ENCODE measurements at regions not wholly inside any gene's neighbourhood (a gene's known extent, or its start where the extent isn't known, plus 50 kb on each side); places are given as distances from the start of the nearest gene placed in this dataset.
"Not testable (repeated sequence)": the region's sequence is repeated elsewhere in the genome, so short reads cannot be mapped to it uniquely, and the experiment has no call there.

DNA sequence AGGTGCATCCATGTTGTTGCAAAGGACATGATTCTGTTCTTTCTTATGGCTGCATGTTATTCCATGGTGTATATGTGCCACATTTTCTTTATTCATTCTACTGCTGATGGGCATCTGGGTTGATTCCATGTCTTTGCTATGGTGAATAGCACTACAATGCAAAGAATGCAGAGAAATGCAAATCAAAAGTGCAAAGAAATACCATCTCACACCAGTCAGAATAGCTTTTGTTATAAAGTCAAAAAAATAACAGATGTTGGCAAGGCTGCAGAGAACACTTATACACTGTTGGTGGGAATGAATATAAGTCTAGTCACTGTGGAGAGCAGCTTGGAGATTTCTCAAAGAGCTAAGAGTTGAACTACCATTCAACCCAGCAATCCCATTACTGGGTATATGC lies 99.2 kb downstream of the DHRS2 start:
- Histone ChIP-seq H4K5ac (ENCODE audit: insufficient read length, low read depth, low read length) (no peak overlapping the region), H3K14ac (ENCODE audit: insufficient read depth, low read length) (no peak overlapping the region), H3K79me1 (ENCODE audit: insufficient read depth, low read depth, low read length, poor library complexity, severe bottlenecking) (no peaks in the 10 kb centered on the region), H2BK20ac (ENCODE audit: low read depth, low read length, poor library complexity, severe bottlenecking) (no peak overlapping the region), H3K23ac (ENCODE audit: insufficient read length, low read depth, low read length) (no peak overlapping the region), H3K27me3 (ENCODE audit: insufficient read depth, low read length) (no peaks in the 10 kb centered on the region), H3K23me2 (ENCODE audit: insufficient read length, low read depth, low read length, poor library complexity, severe bottlenecking) (no peaks in the 10 kb centered on the region), H4K8ac (replicated peaks; ENCODE audit: insufficient read length, low read depth, low read length) (no peak overlapping the region), H3K9me3 (ENCODE audit: control insufficient read depth, low read depth, low read length) (peaks cover 8% of the 10 kb centered on the region), H3K18ac (ENCODE audit: insufficient read length, low read depth, low read length) (no peak overlapping the region), H3K9ac (ENCODE audit: extremely low read depth, insufficient read length, low read length) (no peak overlapping the region), H2AK5ac (ENCODE audit: insufficient read length, low read length) (no peak overlapping the region), H3K27ac (ENCODE audit: insufficient read length, low read depth, low read length) (no peak overlapping the region), H3K4ac (ENCODE audit: low read depth, low read length) (no peak overlapping the region), H2AFZ (ENCODE audit: low read length) (no peak overlapping the region), H2BK12ac (ENCODE audit: insufficient read length, low read depth, low read length) (no peak overlapping the region), H3K56ac (ENCODE audit: insufficient read length, low read depth, low read length) (no peak overlapping the region), H3T11ph (ENCODE audit: low read length) (no peak overlapping the region), H3K79me2 (ENCODE audit: insufficient read depth, low read length) (no peaks in the 10 kb centered on the region), H4K91ac (ENCODE audit: insufficient read length, low read depth, low read length) (no peak overlapping the region), H3K4me1 (ENCODE audit: insufficient read depth, low read length) (no peaks in the 10 kb centered on the region), H2BK120ac (ENCODE audit: low read depth, low read length, poor library complexity, severe bottlenecking) (no peak overlapping the region), H2BK15ac (ENCODE audit: low read depth, low read length) (no peak overlapping the region), H3K4me2 (ENCODE audit: insufficient read depth, insufficient read length, low read length) (no peak overlapping the region), H4K20me1 (ENCODE audit: control insufficient read depth, insufficient read depth, insufficient read length) (no peaks in the 10 kb centered on the region), H2BK5ac (ENCODE audit: insufficient read length, low read length) (no peak overlapping the region)
- DNase-seq: no peak
- TF ChIP-seq, protein P1, sequence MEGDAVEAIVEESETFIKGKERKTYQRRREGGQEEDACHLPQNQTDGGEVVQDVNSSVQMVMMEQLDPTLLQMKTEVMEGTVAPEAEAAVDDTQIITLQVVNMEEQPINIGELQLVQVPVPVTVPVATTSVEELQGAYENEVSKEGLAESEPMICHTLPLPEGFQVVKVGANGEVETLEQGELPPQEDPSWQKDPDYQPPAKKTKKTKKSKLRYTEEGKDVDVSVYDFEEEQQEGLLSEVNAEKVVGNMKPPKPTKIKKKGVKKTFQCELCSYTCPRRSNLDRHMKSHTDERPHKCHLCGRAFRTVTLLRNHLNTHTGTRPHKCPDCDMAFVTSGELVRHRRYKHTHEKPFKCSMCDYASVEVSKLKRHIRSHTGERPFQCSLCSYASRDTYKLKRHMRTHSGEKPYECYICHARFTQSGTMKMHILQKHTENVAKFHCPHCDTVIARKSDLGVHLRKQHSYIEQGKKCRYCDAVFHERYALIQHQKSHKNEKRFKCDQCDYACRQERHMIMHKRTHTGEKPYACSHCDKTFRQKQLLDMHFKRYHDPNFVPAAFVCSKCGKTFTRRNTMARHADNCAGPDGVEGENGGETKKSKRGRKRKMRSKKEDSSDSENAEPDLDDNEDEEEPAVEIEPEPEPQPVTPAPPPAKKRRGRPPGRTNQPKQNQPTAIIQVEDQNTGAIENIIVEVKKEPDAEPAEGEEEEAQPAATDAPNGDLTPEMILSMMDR (conservative IDR thresholded peaks at IDR 0.05): no peak
- no peak overlapping the region for H3K27ac Mint-ChIP-seq
- peaks cover 0 to 6% (median 5%) of the 10 kb centered on the region in 3 experiments; a peak in 3 of 7 replicates for H3K36me3 Mint-ChIP-seq (ENCODE audit: insufficient read depth in 1 of 3, low read depth in 3 of 3)
- H3K4me3 Mint-ChIP-seq: no peak overlapping the region
- peaks cover 4% of the 10 kb centered on the region; the same call in 1 of the 2 replicates for H3K27me3 Mint-ChIP-seq (ENCODE audit: low read depth)
- peaks cover 29 to 72% of the 10 kb centered on the region in 2 experiments for H3K9me3 Mint-ChIP-seq
- H3K4me1 Mint-ChIP-seq: no peaks in the 10 kb centered on the region

DNA sequence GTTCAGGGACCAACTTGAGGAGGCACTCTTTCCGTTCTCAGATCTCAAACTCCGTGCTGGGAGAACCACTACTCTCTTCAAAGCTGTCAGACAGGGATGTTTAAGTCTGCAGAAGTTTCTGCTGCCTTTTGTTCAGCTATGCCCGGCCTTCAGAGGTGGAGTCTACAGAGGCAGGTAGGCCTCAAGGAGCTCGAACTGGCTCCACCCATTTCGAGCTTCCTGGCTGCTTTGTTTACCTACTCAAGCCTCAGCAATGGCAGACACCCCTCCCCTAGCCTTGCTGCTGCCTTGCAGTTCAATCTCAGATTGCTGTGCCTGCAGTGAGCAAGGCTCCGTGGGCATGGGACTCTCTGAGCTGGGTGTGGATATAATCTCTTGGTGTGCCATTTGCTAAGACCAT lies 108.2 kb downstream of the DHRS2 start:
- Mint-ChIP-seq H3K9me3 (peaks cover 33 to 95% of the 10 kb centered on the region in 2 experiments), H3K36me3 (ENCODE audit: insufficient read depth in 1 of 3, low read depth in 3 of 3) (peaks cover 0 to 29% (median 4%) of the 10 kb centered on the region in 3 experiments; a peak in 4 of 7 replicates)
- H3T11ph ChIP-seq (ENCODE audit: low read length); H2BK15ac ChIP-seq (ENCODE audit: low read depth, low read length); H3K27me3 Mint-ChIP-seq (ENCODE audit: low read depth); H4K5ac ChIP-seq (ENCODE audit: insufficient read length, low read depth, low read length); H2AK5ac ChIP-seq (ENCODE audit: insufficient read length, low read length); H2AFZ ChIP-seq (ENCODE audit: low read length); H3K4me2 ChIP-seq (ENCODE audit: insufficient read depth, insufficient read length, low read length); H3K4me3 Mint-ChIP-seq; H3K27ac Mint-ChIP-seq; H3K4me1 ChIP-seq (ENCODE audit: insufficient read depth, low read length); H3K18ac ChIP-seq (ENCODE audit: insufficient read length, low read depth, low read length); H3K23ac ChIP-seq (ENCODE audit: insufficient read length, low read depth, low read length); H2BK120ac ChIP-seq (ENCODE audit: low read depth, low read length, poor library complexity, severe bottlenecking); H3K79me1 ChIP-seq (ENCODE audit: insufficient read depth, low read depth, low read length, poor library complexity, severe bottlenecking); H2BK12ac ChIP-seq (ENCODE audit: insufficient read length, low read depth, low read length); H3K14ac ChIP-seq (ENCODE audit: insufficient read depth, low read length); H2BK20ac ChIP-seq (ENCODE audit: low read depth, low read length, poor library complexity, severe bottlenecking); H3K9ac ChIP-seq (ENCODE audit: extremely low read depth, insufficient read length, low read length); H4K91ac ChIP-seq (ENCODE audit: insufficient read length, low read depth, low read length); H4K8ac ChIP-seq (replicated peaks; ENCODE audit: insufficient read length, low read depth, low read length); H3K56ac ChIP-seq (ENCODE audit: insufficient read length, low read depth, low read length); H3K23me2 ChIP-seq (ENCODE audit: insufficient read length, low read depth, low read length, poor library complexity, severe bottlenecking); H2BK5ac ChIP-seq (ENCODE audit: insufficient read length, low read length); H3K27me3 ChIP-seq (ENCODE audit: insufficient read depth, low read length); H3K79me2 ChIP-seq (ENCODE audit: insufficient read depth, low read length); DNase-seq; H3K9me3 ChIP-seq (ENCODE audit: control insufficient read depth, low read depth, low read length); H3K4me1 Mint-ChIP-seq; H3K4ac ChIP-seq (ENCODE audit: low read depth, low read length); H3K27ac ChIP-seq (ENCODE audit: insufficient read length, low read depth, low read length); H4K20me1 ChIP-seq (ENCODE audit: control insufficient read depth, insufficient read depth, insufficient read length): not testable (repeated sequence)
- WGBS (ENCODE audit: extremely low coverage, insufficient read length, low lambda C conversion rate): no CpG with 5 or more reads among the region's 6 CpGs
